AG09319 (cell line): ENCODE measurements at regions not wholly inside any gene's neighbourhood (a gene's known extent, or its start where the extent isn't known, plus 50 kb on each side); places are given as distances from the start of the nearest gene placed in this dataset.

ENCODE experiments used
- DNase-seq: peaks from one replicate; pipeline ENCODE4 v3.0.0-alpha.2; 2010; ENCODE audit warnings: low read depth; ENCODE audit errors: extremely low read depth
- CTCF ChIP-seq: IDR thresholded peaks from 2 replicates; pipeline ENCODE4 v1.5.1; 2011; ENCODE audit warnings: low read depth, mild to moderate bottlenecking, inconsistent platforms, low read length, moderate library complexity

GRCh38 chr12:31205054-31205453 lies 120.9 kb downstream of the SINHCAF start:
- no peak for TF ChIP-seq CTCF
- DNase-seq: no peak

- TF ChIP-seq CTCF: no peak
- DNase-seq: no peak
Observed at GRCh38 chr12:31206038-31206670, 119.8 kb downstream of the SINHCAF start.

GRCh38 chr12:31207799-31208465 lies 118.0 kb downstream of the SINHCAF start:
- DNase-seq: no peak
- no peak for TF ChIP-seq CTCF

- DNase-seq: no peak
- TF ChIP-seq CTCF: no peak
Observed at GRCh38 chr12:31210104-31210503, 115.8 kb downstream of the SINHCAF start.

GRCh38 chr12:31210541-31210940 lies 115.4 kb downstream of the SINHCAF start:
- no peak for DNase-seq
- TF ChIP-seq CTCF: no peak

- DNase-seq: no peak
- TF ChIP-seq CTCF: no peak
Observed at GRCh38 chr12:31214626-31215517, 111.1 kb downstream of the SINHCAF start.
